ENCODE measurements at regions not wholly inside any gene's neighbourhood (a gene's known extent, or its start where the extent isn't known, plus 50 kb on each side); places are given as distances from the start of the nearest gene placed in this dataset.

DNA sequence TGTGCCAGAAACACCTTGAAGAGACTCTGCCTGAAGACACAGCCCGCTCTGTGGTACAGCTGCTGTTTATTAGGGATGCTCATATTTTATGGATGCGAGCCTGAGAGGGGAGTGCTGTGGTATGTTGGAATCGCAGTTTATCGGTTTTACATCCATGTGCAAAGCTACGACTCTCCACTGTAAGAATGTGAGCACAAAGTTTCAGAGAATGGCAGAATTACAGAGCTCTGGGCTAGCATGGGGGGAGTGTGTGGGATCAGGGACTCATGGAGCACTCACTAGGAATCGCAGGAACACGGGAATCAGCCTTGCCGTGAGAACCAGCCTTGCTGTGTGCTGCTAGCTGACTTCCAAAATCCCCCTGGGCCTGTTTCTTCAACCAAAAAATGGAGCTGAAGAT is 199.9 kb downstream of the RNF144A start:
- no peak overlapping the region for H3K4me3 ChIP-seq (ENCODE audit: low read depth in 1 of 3, low read length in 3 of 3)
- peaks cover 0 to 5% (median 0%) of the 10 kb centered on the region in 4 donors for H3K27me3 ChIP-seq (ENCODE audit: control insufficient read depth in 4 of 4, insufficient read depth in 4 of 4, low read length in 3 of 4)
- peaks cover 0 to 4% (median 1%) of the 10 kb centered on the region in 4 donors for H3K9me3 ChIP-seq (ENCODE audit: control insufficient read depth in 4 of 4, low read length in 3 of 4)
- H3K36me3 ChIP-seq (ENCODE audit: control insufficient read depth in 4 of 4, insufficient read depth in 3 of 4, low read depth in 1 of 4, low read length in 3 of 4): no peaks in the 10 kb centered on the region
- WGBS: 91% methylated on average over 8 of the region's 8 CpGs
- DNase-seq (ENCODE audit: low spot score): no peak
- H3K4me1 ChIP-seq (ENCODE audit: control insufficient read depth in 4 of 4, insufficient read depth in 4 of 4, low read length in 3 of 4): no peaks in the 10 kb centered on the region
- no peak overlapping the region for H3K9ac ChIP-seq (ENCODE audit: low read depth in 1 of 2, low read length in 2 of 2)
- TF ChIP-seq HNF4G (IDR thresholded peaks at IDR 0.05) (no peak), EGR1 (IDR thresholded peaks at IDR 0.05; ENCODE audit: low read depth in 2 of 2) (no peak), HNF4A (conservative IDR thresholded peaks at IDR 0.05) (no peak)
- H3K27ac ChIP-seq (ENCODE audit: low read depth in 1 of 2, low read length in 2 of 2): no peak overlapping the region

DNA sequence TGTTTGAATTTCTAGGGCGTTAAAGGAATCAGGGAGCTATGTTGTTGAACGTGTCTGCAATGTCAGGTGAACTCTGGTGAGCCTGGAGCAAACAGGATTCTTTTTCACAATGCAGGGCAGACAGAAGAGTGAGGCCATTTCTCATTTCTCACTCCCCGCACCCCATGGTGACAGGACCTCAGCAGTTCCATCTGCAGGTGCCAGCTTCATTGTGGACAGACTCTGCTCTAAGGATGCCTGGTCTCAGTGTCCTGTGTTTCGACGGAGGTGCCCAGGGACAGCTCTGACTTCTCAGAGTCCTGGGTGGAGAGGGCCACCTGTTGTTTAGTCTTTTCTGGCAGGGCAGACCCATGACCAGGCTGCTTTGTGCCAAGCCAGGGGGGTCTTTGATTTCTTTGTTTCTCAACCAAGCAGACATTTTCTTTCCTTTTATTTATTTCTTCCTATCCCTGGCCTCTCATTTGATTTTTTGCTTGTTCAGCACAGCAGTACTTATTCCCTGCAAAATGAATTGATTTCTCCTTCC is 201.5 kb downstream of the RNF144A start:
- no peak for DNase-seq (ENCODE audit: low spot score)
- WGBS: 86% methylated on average over 5 of the region's 5 CpGs
- peaks cover 0 to 5% (median 0%) of the 10 kb centered on the region in 4 donors for H3K27me3 ChIP-seq (ENCODE audit: control insufficient read depth in 4 of 4, insufficient read depth in 4 of 4, low read length in 3 of 4)
- no peaks in the 10 kb centered on the region for H3K36me3 ChIP-seq (ENCODE audit: control insufficient read depth in 4 of 4, insufficient read depth in 3 of 4, low read depth in 1 of 4, low read length in 3 of 4)
- no peak overlapping the region for H3K4me3 ChIP-seq (ENCODE audit: low read depth in 1 of 3, low read length in 3 of 3)
- no peak overlapping the region for H3K27ac ChIP-seq (ENCODE audit: low read depth in 1 of 2, low read length in 2 of 2)
- H3K9me3 ChIP-seq (ENCODE audit: control insufficient read depth in 4 of 4, low read length in 3 of 4): peaks cover 0 to 4% (median 1%) of the 10 kb centered on the region in 4 donors
- H3K9ac ChIP-seq (ENCODE audit: low read depth in 1 of 2, low read length in 2 of 2): no peak overlapping the region
- TF ChIP-seq FOXA2 (IDR thresholded peaks at IDR 0.05) (no peak), HNF4G (IDR thresholded peaks at IDR 0.05) (no peak)
- TF ChIP-seq, protein P1, sequence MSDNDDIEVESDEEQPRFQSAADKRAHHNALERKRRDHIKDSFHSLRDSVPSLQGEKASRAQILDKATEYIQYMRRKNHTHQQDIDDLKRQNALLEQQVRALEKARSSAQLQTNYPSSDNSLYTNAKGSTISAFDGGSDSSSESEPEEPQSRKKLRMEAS (IDR thresholded peaks at IDR 0.05): no peak
- H3K4me1 ChIP-seq (ENCODE audit: control insufficient read depth in 4 of 4, insufficient read depth in 4 of 4, low read length in 3 of 4): no peaks in the 10 kb centered on the region

DNA sequence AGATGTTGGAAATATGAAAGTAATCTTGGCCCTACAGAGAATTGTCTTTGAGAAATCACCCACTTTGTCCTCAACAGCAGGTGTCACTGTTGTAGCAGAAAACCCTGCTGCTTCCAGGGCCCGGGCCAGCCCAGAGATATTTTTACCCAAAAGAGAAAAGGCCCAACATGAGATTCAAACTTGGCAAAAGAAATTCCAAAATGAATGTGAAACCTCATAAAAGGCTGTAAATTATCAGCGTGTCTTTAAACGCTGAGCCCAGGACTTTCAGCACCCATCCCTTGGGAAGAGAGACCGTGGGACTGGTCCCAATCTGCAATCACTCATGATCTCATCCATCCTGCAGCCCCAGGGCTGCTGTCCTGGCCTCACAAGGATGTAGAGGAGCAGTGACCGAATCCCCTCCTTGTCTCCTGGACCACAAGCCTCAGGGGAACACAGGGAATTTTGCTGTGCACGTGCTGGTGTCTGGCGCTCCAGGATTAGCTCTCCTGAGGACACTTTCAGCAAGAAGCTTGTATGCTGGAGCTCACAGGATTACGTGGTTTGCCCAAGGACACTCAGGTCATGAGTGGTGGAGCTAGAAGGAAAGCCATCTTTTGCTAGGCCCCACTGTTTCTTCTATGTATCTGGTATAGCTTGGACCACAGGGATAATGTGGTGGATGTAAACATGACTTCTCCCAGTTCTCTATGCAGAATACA is 202.1 kb downstream of the RNF144A start:
- no peak for DNase-seq (ENCODE audit: low spot score)

More for the DNA sequence above, 202.1 kb downstream of the RNF144A start:
- WGBS: 72% methylated on average over 8 of the region's 8 CpGs
- H3K27me3 ChIP-seq (ENCODE audit: control insufficient read depth in 4 of 4, insufficient read depth in 4 of 4, low read length in 3 of 4): peaks cover 0 to 5% (median 0%) of the 10 kb centered on the region in 4 donors
- H3K4me3 ChIP-seq (ENCODE audit: low read depth in 1 of 3, low read length in 3 of 3): no peak overlapping the region
- TF ChIP-seq SP1 (IDR thresholded peaks at IDR 0.05) (no peak), RXRA (IDR thresholded peaks at IDR 0.05) (no peak), HNF4A (conservative IDR thresholded peaks at IDR 0.05) (no peak), RAD21 (IDR thresholded peaks at IDR 0.05) (peak; percentile 52 to 56), JUND (IDR thresholded peaks at IDR 0.05) (no peak), HNF4G (IDR thresholded peaks at IDR 0.05) (no peak), EGR1 (IDR thresholded peaks at IDR 0.05; ENCODE audit: low read depth in 2 of 2) (no peak), YY1 (IDR thresholded peaks at IDR 0.05) (no peak)
- TF ChIP-seq, protein P2, sequence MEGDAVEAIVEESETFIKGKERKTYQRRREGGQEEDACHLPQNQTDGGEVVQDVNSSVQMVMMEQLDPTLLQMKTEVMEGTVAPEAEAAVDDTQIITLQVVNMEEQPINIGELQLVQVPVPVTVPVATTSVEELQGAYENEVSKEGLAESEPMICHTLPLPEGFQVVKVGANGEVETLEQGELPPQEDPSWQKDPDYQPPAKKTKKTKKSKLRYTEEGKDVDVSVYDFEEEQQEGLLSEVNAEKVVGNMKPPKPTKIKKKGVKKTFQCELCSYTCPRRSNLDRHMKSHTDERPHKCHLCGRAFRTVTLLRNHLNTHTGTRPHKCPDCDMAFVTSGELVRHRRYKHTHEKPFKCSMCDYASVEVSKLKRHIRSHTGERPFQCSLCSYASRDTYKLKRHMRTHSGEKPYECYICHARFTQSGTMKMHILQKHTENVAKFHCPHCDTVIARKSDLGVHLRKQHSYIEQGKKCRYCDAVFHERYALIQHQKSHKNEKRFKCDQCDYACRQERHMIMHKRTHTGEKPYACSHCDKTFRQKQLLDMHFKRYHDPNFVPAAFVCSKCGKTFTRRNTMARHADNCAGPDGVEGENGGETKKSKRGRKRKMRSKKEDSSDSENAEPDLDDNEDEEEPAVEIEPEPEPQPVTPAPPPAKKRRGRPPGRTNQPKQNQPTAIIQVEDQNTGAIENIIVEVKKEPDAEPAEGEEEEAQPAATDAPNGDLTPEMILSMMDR (IDR thresholded peaks at IDR 0.05; ENCODE audit: low read depth, low read length, missing input control): peak; percentile 18
- TF ChIP-seq, protein P3, sequence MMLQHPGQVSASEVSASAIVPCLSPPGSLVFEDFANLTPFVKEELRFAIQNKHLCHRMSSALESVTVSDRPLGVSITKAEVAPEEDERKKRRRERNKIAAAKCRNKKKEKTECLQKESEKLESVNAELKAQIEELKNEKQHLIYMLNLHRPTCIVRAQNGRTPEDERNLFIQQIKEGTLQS (IDR thresholded peaks at IDR 0.05): no peak
- TF ChIP-seq, protein P4, sequence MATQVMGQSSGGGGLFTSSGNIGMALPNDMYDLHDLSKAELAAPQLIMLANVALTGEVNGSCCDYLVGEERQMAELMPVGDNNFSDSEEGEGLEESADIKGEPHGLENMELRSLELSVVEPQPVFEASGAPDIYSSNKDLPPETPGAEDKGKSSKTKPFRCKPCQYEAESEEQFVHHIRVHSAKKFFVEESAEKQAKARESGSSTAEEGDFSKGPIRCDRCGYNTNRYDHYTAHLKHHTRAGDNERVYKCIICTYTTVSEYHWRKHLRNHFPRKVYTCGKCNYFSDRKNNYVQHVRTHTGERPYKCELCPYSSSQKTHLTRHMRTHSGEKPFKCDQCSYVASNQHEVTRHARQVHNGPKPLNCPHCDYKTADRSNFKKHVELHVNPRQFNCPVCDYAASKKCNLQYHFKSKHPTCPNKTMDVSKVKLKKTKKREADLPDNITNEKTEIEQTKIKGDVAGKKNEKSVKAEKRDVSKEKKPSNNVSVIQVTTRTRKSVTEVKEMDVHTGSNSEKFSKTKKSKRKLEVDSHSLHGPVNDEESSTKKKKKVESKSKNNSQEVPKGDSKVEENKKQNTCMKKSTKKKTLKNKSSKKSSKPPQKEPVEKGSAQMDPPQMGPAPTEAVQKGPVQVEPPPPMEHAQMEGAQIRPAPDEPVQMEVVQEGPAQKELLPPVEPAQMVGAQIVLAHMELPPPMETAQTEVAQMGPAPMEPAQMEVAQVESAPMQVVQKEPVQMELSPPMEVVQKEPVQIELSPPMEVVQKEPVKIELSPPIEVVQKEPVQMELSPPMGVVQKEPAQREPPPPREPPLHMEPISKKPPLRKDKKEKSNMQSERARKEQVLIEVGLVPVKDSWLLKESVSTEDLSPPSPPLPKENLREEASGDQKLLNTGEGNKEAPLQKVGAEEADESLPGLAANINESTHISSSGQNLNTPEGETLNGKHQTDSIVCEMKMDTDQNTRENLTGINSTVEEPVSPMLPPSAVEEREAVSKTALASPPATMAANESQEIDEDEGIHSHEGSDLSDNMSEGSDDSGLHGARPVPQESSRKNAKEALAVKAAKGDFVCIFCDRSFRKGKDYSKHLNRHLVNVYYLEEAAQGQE (IDR thresholded peaks at IDR 0.05): no peak
- H3K9ac ChIP-seq (ENCODE audit: low read depth in 1 of 2, low read length in 2 of 2): no peak overlapping the region
- H3K27ac ChIP-seq (ENCODE audit: low read depth in 1 of 2, low read length in 2 of 2): no peak overlapping the region
- H3K36me3 ChIP-seq (ENCODE audit: control insufficient read depth in 4 of 4, insufficient read depth in 3 of 4, low read depth in 1 of 4, low read length in 3 of 4): no peaks in the 10 kb centered on the region
- H3K9me3 ChIP-seq (ENCODE audit: control insufficient read depth in 4 of 4, low read length in 3 of 4): peaks cover 0 to 4% (median 0%) of the 10 kb centered on the region in 4 donors
- no peaks in the 10 kb centered on the region for H3K4me1 ChIP-seq (ENCODE audit: control insufficient read depth in 4 of 4, insufficient read depth in 4 of 4, low read length in 3 of 4)
